Motor neuron (in vitro differentiated cells): ENCODE measurements at regions not wholly inside any gene's neighbourhood (a gene's known extent, or its start where the extent isn't known, plus 50 kb on each side); places are given as distances from the start of the nearest gene placed in this dataset.
"Not testable (repeated sequence)": the region's sequence is repeated elsewhere in the genome, so short reads cannot be mapped to it uniquely, and the experiment has no call there.

Source experiments
- ATAC-seq, 8 experiments: fragments of 200-7000 bp; cut with Tn5 transposase; replicated peaks in 6 of 8; 2 replicates each; pipeline ENCODE4 v1.8.0; 2021; ENCODE audit warnings: mild to moderate bottlenecking in 8 of 8, moderate library complexity in 8 of 8
- H3K27ac ChIP-seq, 2 donors: fragments of 250-450 bp; sonication (Bioruptor Pico); 2 replicates each; pipeline ENCODE4 v1.9.0; 2021; ENCODE audit warnings: antibody characterized with exemption in 2 of 2, mild to moderate bottlenecking in 2 of 2, moderate library complexity in 1 of 2
- H3K4me1 ChIP-seq, 2 donors: fragments of 250-450 bp; sonication (Bioruptor Pico); replicated peaks in 1 of 2; 2 replicates each; pipeline ENCODE4 v1.6.1; 2021; ENCODE audit warnings: antibody characterized with exemption in 2 of 2, mild to moderate bottlenecking in 2 of 2, moderate library complexity in 1 of 2
- H3K4me3 ChIP-seq, 5 donors: fragments of 250-450 bp; sonication (Bioruptor Pico); 2 replicates each; pipeline ENCODE4 v1.9.0; 2021; ENCODE audit warnings: antibody characterized with exemption in 5 of 5, mild to moderate bottlenecking in 5 of 5, moderate library complexity in 4 of 5
- WGBS, 10 experiments: fragments of 450-650 bp; shearing (Covaris generic); methylation state at CpG; one replicate each; pipeline ENCODE4 v1.0.0; 2022; 5-methylcytosine and 5-hydroxymethylcytosine counted together
- in situ Hi-C, 9 experiments: fragments of 400-800 bp; cut with MboI; loops; one replicate each; pipeline ENCODE4 v1.15.0; 2021; ENCODE audit warnings: low sequenced_read_pairs in 9 of 9, low pct_unique_long_range_greater_than_20kb in 2 of 9; ENCODE audit not compliant: unreplicated experiment in 9 of 9

DNA sequence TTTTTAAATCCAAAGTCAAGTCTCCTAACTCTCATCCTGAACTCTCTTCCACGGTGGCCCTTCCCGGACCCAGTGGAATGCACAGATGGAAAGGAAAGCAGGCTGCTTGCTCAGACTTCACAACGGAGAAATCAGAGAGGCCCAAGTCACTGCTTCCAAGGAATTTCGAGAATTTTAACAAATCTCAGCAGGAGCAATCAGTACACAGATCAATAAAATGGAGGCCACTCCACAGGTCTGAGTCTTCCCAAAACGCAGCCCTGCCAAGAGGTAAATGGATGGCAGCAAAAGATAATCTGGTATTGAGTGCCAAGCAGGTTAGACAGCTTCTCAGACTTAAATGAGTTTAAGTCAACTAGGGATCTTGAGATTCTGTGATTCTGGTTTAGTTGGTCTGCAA, 81.1 kb upstream of the TIAM1 start:
- WGBS, 10 experiments: 0 to 70% (median 60%) methylated on average over 1 to 5 of the region's 5 CpGs; no CpG with 5 or more reads in 1 of the 10 experiments
- H3K27ac ChIP-seq: no peak overlapping the region
- no peak for ATAC-seq

DNA sequence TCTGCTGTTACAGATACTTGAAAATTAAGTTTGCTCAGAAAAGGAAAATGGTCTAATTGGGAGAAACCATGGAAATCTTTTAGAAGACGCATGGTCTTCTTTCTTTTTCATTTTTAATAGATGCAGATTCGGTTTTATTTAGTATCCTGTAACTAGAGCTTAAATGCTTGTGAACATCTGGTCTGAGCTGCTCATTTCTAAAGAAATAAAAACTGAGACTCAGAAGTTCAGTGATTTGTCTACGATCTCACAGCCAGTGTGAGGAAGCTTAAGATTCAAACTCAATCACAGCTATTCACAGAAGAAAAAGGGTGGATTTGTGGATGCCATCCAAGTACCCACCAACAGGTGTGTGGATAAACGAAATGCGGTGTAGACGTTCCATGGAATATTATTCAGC, 80.0 kb upstream of the TIAM1 start:
- 4 to 100% (median 81%) methylated on average over 2 to 6 of the region's 6 CpGs; no CpG with 5 or more reads in 1 of the 10 experiments for WGBS, 10 experiments
- Histone ChIP-seq H3K4me1 (no peaks in the 10 kb centered on the region), H3K4me3 (no peak overlapping the region), H3K27ac (no peak overlapping the region)
- in situ Hi-C loops: no loop called here
- ATAC-seq: no peak

More for the DNA sequence above, 81.1 kb upstream of the TIAM1 start:
- in situ Hi-C loops: no loop called here
- Histone ChIP-seq H3K4me3 (no peak overlapping the region), H3K4me1 (no peaks in the 10 kb centered on the region)

DNA sequence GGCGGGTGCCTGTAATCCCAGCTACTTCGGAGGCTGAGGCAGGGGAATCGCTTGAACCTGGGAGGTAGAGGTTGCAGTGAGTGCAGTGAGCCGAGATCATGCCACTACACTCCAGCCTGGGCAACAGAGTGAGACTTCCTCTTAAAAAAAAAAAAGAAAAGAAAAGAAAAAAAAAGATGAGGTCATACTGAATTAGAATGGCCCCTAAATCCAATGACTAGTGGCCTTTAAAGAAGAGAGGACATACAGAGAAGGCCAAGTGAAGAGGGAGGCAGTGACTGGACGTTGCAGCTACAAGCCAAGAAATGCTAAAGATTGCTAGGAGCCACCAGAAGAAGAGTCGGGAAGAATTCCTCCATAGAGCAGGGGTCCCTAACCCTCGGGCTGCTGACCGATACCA, 76.9 kb upstream of the TIAM1 start:
- peaks cover 0 to 4% of the 10 kb centered on the region in 2 donors for H3K4me1 ChIP-seq
- ATAC-seq: no peak
- no peak overlapping the region for H3K4me3 ChIP-seq
- WGBS, 10 experiments: 61 to 100% (median 84%) methylated on average over 3 to 6 of the region's 8 CpGs; no CpG with 5 or more reads in 3 of the 10 experiments
- in situ Hi-C loops: no loop called here
- no peak overlapping the region for H3K27ac ChIP-seq

DNA sequence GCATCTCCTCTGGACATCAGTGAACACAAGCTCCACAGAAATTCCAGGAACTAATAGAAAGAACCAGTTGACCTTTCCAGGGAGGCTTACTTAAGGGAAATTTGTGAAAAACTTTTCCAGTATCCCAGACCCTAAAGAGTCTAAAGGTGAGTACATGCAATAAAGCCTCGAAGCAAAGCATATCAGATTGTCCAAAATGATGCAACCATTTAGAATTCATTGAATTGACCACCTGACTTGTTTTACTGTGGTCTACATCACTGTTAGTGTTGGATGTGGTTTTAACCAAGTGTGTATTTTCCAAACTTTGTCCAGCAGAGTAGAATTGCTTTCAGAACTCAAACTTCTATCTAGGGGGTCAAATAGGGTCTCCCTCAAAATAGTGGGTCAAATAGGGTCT, 76.3 kb upstream of the TIAM1 start:
- in situ Hi-C loops: no loop called here
- Histone ChIP-seq H3K4me1 (peaks cover 0 to 4% of the 10 kb centered on the region in 2 donors), H3K4me3 (no peak overlapping the region), H3K27ac (no peak overlapping the region)
- no peak for ATAC-seq
- 33 to 100% (median 100%) methylated on average over 1 of the region's 1 CpG; no CpG with 5 or more reads in 4 of the 10 experiments for WGBS, 10 experiments

DNA sequence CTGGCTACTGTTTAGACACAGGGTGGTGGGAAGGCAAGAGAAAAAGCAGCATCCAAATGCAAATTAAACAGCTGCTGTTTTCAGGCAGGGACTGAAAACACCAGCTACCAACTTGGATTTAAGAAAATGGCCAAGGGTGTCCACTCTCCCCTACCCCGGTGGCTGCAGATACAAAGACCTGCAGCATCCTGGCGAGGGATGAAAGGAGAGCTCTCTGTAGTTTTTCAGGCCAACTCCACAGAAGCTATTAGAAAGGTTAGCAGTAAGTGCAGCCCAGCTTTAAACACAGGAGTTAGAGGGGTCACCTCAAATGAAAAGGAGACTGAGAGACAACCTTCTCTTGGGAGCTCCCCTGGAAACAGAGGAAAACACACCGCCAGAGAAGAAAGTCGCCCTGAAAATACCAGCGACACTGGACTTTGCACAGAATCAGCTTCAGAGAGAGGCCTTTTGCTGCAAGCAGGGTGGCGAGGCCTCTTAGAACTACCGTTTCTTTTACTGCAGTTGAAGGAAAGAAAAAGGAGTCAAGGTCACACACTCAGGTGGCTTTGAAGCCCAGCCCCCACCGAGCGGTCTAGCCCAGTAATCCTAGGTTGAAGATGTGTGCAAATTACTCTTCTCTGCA, 74.4 kb upstream of the TIAM1 start:
- ATAC-seq: no peak
- in situ Hi-C loops: no loop called here
- H3K27ac ChIP-seq: no peak overlapping the region
- no peak overlapping the region for H3K4me3 ChIP-seq
- H3K4me1 ChIP-seq: peaks cover 0 to 4% of the 10 kb centered on the region in 2 donors
- WGBS, 10 experiments: 5 to 83% (median 62%) methylated on average over 2 to 6 of the region's 9 CpGs; no CpG with 5 or more reads in 4 of the 10 experiments

DNA sequence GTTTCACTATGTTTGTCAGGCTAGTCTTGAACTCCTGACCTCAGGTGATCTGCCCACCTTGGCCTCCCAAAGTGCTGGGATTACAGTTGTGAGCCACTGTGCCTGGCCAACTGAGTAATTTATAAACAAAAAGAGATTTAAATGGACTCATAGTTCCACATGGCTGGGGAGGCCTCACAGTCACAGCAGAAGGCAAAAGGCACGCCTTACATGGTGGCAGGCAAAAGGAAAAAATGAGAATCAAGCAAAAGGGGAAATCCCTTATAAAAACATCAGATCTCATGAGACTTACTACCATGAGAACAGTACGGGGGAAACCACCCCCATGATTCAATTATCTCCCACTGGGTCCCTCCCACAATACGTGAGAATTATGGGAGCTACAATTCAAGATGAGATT, 73.2 kb upstream of the TIAM1 start:
- H3K4me1 ChIP-seq, H3K27ac ChIP-seq, ATAC-seq, in situ Hi-C loops, H3K4me3 ChIP-seq: not testable (repeated sequence)
- 0 to 100% (median 84%) methylated on average over 1 to 3 of the region's 3 CpGs; no CpG with 5 or more reads in 4 of the 10 experiments for WGBS, 10 experiments

DNA sequence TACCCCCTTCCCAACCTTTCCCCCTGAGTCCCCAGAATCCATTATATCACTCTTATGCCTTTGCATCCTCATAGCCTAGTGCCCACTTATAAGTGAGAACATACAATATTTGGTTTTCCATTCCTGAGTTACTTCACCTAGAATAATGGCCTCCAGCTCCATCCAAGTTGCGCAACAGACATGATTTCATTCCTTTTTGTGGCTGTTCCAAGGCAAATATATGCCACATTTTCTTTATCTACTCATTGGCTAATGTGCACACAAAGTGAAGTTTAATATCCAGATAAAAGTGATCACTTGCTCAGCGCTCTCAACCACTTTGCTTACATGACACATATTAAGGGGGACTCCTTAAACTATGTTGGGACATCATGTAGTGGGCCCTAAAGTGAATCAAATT, 72.4 kb upstream of the TIAM1 start:
- WGBS, 10 experiments: 10 to 100% (median 92%) methylated on average over 1 to 2 of the region's 2 CpGs; no CpG with 5 or more reads in 1 of the 10 experiments
- in situ Hi-C loops: no loop called here
- ATAC-seq: no peak

DNA sequence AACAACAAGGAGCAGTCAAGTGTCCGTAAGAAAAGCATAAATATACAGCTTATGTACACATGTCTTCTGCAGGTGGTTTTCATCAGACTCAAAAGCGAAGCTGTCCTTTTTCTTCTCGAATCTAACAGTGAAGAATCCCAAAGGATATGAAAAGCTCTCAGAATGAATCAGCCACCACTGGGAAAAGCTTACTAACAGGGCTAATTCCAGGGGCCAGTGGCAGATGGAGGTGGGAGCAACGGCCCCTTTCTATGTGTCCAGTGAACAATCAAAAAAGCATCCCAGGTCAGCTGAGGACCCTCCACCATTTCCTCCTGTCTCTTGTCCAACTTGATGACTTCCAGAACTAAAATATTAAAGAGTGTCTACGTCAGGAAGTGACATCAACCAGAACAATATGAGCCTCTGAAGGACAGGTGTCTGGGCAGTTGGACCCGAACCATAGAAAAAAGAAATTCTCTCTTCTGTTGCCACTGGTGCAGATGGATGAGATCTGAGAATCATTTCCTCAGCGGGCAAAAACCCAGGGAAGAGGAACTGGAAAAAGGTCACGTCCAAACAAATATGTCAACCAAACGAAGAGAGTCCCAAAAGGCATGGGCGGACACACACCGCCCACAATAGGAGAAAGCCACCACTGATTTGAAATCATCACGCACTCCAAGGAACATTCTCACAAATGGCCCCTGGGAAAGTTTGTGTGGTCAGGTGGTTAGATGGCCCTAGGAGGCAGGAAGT, 70.4 kb upstream of the TIAM1 start:
- no peak overlapping the region for H3K27ac ChIP-seq
- H3K4me3 ChIP-seq: no peak overlapping the region
- ATAC-seq: no peak
- 0 to 100% (median 88%) methylated on average over 1 to 12 of the region's 12 CpGs; no CpG with 5 or more reads in 1 of the 10 experiments for WGBS, 10 experiments
- H3K4me1 ChIP-seq: peaks cover 7 to 13% of the 10 kb centered on the region in 2 donors
- in situ Hi-C loops: no loop called here

More for the DNA sequence above, 72.4 kb upstream of the TIAM1 start:
- H3K4me1 ChIP-seq: peaks cover 0 to 4% of the 10 kb centered on the region in 2 donors
- no peak overlapping the region for H3K27ac ChIP-seq
- no peak overlapping the region for H3K4me3 ChIP-seq

DNA sequence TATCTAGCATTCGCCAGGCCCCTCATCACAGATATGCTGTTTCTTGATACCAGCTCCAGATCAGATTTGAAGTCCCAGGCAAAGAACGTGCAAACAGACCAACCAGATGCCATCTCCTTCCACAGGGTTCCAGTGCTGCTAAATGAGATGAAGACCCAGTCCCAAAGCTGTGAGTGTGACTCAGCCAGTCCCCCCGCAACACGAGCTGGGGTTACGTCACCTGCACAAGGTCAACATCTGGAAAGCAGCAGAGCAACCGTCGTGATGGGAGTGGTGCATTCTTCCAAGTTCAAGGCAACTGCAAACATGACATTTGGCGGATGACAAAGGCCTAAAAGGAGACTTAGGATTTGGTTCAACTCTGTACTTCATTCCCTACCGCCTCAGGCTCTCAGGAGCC, 69.6 kb upstream of the TIAM1 start:
- H3K27ac ChIP-seq: no peak overlapping the region
- peaks cover 7 to 13% of the 10 kb centered on the region in 2 donors for H3K4me1 ChIP-seq
- ATAC-seq: no peak
- H3K4me3 ChIP-seq: no peak overlapping the region
- WGBS, 10 experiments: 20 to 96% (median 69%) methylated on average over 1 to 9 of the region's 9 CpGs; no CpG with 5 or more reads in 2 of the 10 experiments
- in situ Hi-C loops: no loop called here

DNA sequence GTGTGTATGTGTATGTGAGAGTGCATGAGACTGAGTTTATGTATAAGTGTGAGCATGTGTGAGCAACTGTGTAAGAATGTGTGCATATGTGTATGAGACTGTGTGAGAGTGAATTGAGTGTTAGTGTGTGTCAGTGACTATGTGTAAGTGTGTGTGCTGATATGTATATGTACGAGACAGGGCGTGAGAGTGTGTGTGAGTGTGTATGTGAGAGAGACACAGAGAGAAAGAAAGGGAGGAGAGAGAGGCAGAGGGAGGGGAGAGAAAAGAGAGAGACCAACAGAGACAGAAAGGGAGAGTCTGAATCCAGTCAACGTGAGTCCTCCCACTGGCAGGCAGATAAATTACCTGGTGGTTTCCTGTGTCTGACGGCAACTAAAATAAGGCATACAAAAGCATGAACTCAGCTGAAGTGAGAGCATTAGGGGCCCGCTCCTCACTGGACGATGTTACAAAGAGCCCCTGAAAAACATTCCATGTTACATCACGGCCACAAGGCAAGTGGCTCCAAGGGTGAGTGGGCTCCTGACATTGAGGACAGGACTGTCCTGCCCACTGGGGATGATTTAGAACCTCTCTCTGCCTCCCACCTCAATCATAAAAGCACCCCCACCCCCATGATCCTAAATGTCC, 66.6 kb upstream of the TIAM1 start:
- Histone ChIP-seq H3K4me1 (peaks cover 8 to 11% of the 10 kb centered on the region in 2 donors), H3K27ac (no peak overlapping the region), H3K4me3 (no peak overlapping the region)
- in situ Hi-C loops: no loop called here
- peak in 5 of 8 experiments; percentile 61 to 74 (median 71) for ATAC-seq
- 0 to 80% (median 50%) methylated on average over 1 to 5 of the region's 7 CpGs for WGBS, 10 experiments

DNA sequence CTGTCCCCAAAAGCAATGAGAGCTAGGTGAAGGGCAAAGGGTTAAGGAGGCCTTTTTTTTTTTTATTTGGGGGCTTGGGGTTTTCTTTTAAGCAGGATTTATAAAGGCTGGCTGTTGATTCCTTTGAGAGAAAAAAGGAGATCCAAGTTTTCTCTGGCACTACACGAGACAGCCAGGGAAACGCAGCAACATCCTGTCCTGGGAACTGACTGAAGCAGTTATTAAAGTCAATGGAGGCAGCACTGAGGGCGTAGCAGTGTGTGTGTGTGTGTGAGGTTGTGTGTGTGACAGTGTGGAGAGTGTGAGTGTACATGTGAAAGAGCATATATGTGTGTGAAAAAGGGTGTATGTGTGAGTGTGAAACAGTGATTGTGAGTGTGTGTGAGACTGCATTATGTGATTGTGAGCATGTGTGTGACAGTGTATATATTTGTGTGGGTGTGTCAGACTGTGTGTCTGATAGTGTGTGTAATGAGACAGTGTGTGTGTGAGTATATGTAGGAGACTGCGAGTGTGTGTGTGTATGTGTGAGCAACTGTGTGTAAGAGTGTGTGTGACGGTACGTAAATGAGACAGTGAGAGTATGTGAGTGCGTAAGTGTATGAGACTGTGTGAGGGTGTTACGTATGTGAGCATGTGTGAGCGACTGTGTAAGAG, 65.9 kb upstream of the TIAM1 start:
- WGBS, 10 experiments: 29 to 98% (median 83%) methylated on average over 3 to 7 of the region's 9 CpGs; no CpG with 5 or more reads in 1 of the 10 experiments
- Histone ChIP-seq H3K4me1 (peaks cover 15 to 18% of the 10 kb centered on the region in 2 donors), H3K4me3 (no peak overlapping the region), H3K27ac (peak overlapping the region in 1 of 2 donors; percentile 50)
- no peak for ATAC-seq
- in situ Hi-C loops: no loop called here

DNA sequence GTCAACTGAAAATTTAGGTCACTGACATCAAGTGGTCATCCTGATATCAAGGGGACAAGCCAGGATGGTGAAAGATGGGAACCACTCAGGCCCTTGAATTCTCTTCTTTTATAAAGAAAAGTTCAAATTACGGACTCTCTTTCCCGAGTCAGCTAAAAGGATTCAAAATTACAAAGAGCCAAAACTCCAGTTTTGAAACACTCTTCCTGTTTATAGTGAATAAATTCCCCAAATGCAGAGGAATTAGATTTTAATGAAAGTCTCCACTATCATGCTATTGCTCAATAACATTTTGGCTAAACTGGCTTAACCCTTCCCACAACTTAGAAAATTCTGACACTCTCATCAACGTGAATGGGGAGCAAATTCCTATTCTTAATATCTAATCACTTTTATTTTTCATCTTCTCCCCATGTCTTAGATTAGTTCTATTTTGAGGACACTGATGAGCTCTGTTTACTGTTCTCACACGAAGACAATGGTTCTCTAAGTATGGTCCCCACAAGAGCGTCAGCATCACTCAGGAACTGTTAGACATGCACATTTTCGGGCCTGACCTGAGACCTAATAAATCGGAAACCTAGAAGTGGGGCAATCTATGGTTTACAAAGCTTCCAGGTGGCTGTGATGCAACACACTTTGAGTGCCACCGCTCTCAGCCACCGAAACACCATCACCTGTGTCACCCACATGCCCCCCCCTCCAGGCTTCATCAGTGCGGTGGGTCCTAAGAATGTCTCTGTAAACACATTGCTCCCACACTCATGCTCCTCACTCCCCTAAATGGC, 64.4 kb upstream of the TIAM1 start:
- ATAC-seq: no peak
- 23 to 93% (median 71%) methylated on average over 2 to 10 of the region's 10 CpGs; no CpG with 5 or more reads in 1 of the 10 experiments for WGBS, 10 experiments
- H3K4me3 ChIP-seq: no peak overlapping the region
- peaks cover 25 to 28% of the 10 kb centered on the region in 2 donors for H3K4me1 ChIP-seq
- no peak overlapping the region for H3K27ac ChIP-seq
- in situ Hi-C loops: no loop called here
